ENCODE measurements at regions not wholly inside any gene's neighbourhood (a gene's known extent, or its start where the extent isn't known, plus 50 kb on each side); places are given as distances from the start of the nearest gene placed in this dataset.
"Not testable (repeated sequence)": the region's sequence is repeated elsewhere in the genome, so short reads cannot be mapped to it uniquely, and the experiment has no call there.

- DNase-seq (ENCODE audit: low spot score): not testable (repeated sequence)
Observed at GRCh38 chr2:88802026-88802425, 110.6 kb downstream of the RPIA start.

- DNase-seq (ENCODE audit: low spot score): no peak
Observed at GRCh38 chr2:88807237-88807962, 115.9 kb downstream of the RPIA start.

GRCh38 chr2:88808083-88808482 lies 116.6 kb downstream of the RPIA start:
- no peak for DNase-seq (ENCODE audit: low spot score)

DNA sequence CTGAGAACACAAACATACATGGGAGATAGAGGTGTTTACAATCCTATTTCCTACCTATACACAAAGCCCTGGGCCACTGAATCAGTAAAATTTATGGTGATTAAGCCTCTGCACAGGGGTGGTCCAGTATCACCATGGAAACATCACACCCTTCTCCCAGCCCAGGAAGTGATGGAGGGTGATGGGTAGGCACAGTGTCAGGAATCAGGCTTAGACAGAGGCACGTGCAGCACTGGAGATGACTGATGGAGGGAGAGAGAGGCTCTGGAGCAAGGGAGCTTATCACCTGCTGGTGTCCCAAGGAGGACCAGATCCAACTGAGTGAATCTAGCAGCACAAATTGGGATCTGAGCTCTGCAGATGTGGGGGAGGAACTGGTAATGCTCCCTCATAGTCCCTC lies 117.2 kb downstream of the RPIA start:
- no peak for DNase-seq (ENCODE audit: low spot score)

GRCh38 chr2:88809216-88809615 lies 117.7 kb downstream of the RPIA start:
- no peak for DNase-seq (ENCODE audit: low spot score)

- no peak for DNase-seq (ENCODE audit: low spot score)
Observed at GRCh38 chr2:88810017-88810416, 118.5 kb downstream of the RPIA start.

- DNase-seq (ENCODE audit: low spot score): no peak
Observed at GRCh38 chr2:88810488-88810887, 119.0 kb downstream of the RPIA start.

- DNase-seq (ENCODE audit: low spot score): no peak
Observed at GRCh38 chr2:88811233-88811632, 119.8 kb downstream of the RPIA start.

- DNase-seq (ENCODE audit: low spot score): no peak
Observed at GRCh38 chr2:88811681-88812080, 120.2 kb downstream of the RPIA start.

DNA sequence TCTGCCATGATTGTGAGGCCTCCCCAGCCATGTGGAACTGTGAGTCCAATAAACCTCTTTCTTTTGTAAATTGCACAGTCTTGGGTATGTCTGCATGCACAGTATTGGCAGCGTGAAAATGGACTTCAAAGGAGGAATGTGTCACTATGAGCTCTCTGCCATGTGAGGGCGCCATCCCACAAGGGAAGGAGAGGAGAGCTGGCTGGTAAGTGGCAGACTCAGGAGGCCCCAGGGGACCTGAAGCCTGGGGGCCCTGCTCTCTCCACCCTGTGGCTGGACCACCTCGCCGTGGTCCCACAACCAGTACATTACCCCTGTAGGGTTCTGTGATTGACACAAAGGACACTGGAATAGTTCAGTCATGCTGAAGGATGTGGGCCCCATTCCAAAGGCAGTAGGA lies 122.1 kb downstream of the RPIA start:
- no peak for DNase-seq (ENCODE audit: low spot score)

DNA sequence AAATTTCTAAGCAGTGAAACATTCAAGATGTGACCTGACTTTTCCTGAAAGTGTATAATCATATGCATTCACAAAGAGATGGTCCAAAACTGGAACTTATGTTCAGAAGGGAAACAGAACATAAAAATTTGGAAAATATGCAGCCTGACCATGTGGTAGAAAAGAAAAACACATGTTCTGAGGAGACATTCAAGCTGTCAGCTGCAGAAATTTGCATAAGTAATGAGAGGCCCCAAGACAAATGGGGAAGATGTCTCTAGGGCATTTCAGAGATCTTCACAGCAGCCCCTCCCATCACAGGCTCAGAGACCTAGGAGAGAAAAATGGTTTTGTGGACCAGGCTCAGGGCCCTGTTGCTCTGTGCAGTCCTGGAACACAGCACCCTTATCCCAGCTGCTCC lies 123.8 kb downstream of the RPIA start:
- DNase-seq (ENCODE audit: low spot score): no peak

DNA sequence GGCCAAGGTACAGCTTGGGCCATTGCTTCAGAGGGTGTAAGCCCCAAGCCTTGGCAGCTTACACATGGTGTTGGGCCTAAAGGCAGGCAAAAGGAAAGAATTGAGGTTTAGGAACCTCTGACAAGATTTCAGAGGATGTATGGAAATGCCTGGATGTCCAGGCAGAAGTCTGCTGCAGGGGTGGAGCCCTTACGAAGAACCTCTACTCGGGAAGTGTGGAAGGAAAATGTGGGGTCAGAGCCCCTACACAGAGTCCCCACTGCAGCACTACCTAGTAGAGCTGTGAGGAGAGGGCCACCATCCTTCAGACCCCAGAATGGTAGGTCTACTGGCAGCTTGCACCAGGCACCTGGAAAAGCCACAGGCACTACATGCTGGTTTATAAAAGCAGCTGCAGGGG lies 124.2 kb downstream of the RPIA start:
- DNase-seq (ENCODE audit: low spot score): no peak

DNA sequence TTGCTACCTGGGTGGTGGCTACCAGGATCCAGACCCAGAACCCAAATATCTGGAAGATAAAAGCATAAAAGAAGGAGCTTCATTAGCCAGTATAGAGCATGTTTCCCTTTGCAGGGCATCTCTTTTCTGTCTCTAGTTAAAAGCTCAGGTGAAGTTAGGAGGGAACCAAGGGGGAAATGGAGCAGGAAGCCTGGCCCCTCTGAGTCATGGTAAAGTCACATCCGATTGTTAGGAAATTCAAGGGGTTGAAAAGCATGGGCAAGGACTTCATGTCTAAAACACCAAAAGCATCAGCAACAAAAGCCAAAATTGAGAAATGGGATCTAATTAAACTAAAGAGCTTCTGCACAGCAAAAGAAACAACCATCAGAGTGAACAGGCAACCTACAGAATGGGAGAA lies 126.9 kb downstream of the RPIA start:
- DNase-seq (ENCODE audit: low spot score): no peak

GRCh38 chr2:88824951-88825350 lies 133.5 kb downstream of the RPIA start:
- DNase-seq (ENCODE audit: low spot score): no peak

DNA sequence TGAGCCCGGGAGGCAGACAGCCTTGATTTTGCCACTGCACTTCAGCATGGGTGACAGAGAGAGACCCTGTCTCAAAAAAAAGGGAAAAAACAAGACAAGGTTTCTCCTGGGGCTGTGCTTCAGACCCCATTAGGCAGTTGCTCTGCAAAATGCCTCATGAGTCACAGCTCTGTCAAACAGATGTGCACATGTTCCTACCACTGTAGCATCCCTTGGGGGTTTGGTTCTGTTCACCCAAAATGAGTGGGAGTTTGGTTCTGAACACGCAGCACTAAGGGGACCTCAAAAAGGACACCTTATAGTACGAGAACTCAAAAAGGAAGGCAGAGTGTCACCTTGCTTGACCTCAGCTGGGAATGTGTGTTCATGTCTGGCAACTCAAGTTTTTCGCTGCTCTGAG lies 134.9 kb downstream of the RPIA start:
- DNase-seq (ENCODE audit: low spot score): no peak

DNA sequence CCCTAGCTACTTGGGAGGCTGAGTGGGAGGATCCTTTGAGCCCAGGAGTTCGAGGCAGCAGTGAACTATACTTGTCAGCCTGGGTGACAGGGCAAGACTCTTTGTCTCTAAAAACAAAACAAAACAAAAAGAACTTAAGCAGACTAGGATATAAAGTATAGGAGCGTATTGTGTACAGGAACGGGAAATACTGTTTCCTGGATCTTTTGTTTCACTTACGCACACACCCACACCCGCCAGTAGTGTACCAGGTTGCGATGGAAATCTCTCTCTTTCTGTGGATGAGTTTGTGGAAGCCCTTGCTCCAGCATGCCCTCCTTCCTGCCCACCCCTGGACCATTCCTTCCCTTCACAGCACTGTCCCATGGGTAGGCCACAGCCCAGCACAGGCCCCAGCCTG lies 136.3 kb downstream of the RPIA start:
- no peak for DNase-seq (ENCODE audit: low spot score)

GRCh38 chr2:88828397-88829137 lies 137.1 kb downstream of the RPIA start:
- DNase-seq (ENCODE audit: low spot score): peak; percentile 27

DNA sequence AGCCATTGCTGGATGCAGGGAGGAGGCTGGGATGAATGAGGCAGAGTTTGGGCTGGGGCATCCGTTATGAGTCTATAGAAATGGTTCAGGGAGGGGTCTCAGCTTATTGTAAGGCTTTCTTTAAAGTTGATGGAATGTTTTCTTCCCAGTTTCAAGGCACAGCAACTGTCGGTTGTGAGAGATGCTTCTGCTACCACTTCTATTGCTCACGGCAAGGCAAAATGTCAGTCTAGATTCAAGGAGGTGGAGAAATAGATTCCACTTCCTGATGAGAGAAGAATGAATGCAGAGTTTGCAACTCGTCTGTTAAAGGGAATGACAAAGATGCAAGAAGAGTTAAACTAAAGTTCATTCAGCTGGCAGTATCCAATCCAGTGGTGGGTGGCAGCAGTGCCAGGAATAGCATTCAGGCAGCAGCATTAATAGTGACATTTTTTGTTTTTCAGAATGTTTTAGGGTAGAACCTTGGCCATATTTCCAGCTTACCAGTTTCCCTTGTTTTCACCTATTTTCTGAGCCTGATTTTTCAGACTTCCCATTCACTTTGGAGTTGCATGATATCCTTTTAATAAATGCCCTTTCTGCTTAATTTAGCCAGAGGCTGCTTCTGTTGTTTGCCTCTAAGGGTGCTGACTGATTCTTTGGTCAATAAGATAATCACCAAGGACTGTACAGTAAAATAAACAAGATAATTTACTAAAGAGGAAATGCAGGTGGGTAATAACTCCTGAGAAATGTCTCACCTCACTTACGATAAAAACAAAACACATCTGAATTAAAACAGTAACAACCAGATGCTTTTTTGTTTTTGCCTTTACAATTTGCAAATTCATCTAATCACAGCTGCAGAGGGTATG lies 138.4 kb downstream of the RPIA start:
- DNase-seq (ENCODE audit: low spot score): no peak

- no peak for DNase-seq (ENCODE audit: low spot score)
Observed at GRCh38 chr2:88831071-88831791, 139.8 kb downstream of the RPIA start.

DNA sequence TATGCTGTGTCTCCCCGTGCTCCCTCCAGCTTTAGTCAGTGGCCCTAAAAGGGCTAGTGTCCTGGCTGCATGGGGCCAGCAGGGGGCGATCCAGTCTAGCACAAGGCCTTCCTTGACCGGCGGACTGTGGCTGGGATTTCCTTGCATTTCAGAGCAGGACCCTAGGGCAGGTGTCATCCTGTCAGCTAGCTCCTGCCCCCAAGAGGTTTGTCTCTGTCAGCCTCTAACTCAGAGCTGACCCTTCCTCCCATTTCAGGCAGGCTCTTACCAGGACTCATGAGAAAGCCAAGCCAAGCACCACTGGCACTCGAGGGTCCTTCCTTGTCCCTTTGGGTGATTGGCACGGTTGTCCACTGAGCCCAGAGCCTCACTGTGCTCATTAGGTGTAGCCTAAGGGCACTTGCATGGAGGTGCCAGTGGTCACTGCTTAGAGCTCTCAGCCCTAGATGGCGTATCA lies 140.3 kb downstream of the RPIA start:
- DNase-seq (ENCODE audit: low spot score): peak; percentile 56

- no peak for DNase-seq (ENCODE audit: low spot score)
Observed at GRCh38 chr2:88832311-88832991, 141.0 kb downstream of the RPIA start.

All from germinal center (tissue), 1 donor.